ENCODE measurements at regions not wholly inside any gene's neighbourhood (a gene's known extent, or its start where the extent isn't known, plus 50 kb on each side); places are given as distances from the start of the nearest gene placed in this dataset.

DNA sequence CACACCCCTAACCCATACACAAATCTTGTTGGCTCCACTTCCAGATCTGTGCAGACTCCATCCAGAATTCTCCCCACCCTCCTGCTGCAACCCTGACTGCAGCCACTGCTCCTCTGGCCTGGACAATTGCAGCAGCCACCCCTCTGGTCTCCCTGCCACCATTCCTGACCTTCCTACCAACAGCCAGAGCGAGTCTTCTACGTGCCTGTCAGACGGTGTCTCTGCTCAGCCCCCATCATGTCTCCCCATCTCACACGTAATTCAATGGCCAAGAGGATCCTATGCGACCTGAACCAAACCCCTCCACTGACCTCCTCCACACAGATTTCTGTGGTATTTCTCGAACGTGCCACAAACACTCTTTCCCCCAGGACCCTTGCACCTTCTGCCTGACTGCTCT, 103.3 kb downstream of the TPRA1 start:
- whole genome bisulfite sequencing, 2 donors: 77 to 82% methylated on average over 7 of the region's 7 CpGs
- Histone ChIP-seq H3K27me3 (no peaks in the 10 kb centered on the region), H3K27ac (no peak overlapping the region), H3K9me3 (no peaks in the 10 kb centered on the region), H3K4me3 (no peak overlapping the region), H3K4me1 (no peaks in the 10 kb centered on the region), H3K36me3 (no peaks in the 10 kb centered on the region)
- DNase-seq (ENCODE audit: low spot score in 2 of 2): no peak
- TF ChIP-seq POLR2A (IDR thresholded peaks at IDR 0.05) (no peak), EP300 (IDR thresholded peaks at IDR 0.05) (no peak)
- TF ChIP-seq, protein P1, sequence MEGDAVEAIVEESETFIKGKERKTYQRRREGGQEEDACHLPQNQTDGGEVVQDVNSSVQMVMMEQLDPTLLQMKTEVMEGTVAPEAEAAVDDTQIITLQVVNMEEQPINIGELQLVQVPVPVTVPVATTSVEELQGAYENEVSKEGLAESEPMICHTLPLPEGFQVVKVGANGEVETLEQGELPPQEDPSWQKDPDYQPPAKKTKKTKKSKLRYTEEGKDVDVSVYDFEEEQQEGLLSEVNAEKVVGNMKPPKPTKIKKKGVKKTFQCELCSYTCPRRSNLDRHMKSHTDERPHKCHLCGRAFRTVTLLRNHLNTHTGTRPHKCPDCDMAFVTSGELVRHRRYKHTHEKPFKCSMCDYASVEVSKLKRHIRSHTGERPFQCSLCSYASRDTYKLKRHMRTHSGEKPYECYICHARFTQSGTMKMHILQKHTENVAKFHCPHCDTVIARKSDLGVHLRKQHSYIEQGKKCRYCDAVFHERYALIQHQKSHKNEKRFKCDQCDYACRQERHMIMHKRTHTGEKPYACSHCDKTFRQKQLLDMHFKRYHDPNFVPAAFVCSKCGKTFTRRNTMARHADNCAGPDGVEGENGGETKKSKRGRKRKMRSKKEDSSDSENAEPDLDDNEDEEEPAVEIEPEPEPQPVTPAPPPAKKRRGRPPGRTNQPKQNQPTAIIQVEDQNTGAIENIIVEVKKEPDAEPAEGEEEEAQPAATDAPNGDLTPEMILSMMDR (IDR thresholded peaks at IDR 0.05): no peak

DNA sequence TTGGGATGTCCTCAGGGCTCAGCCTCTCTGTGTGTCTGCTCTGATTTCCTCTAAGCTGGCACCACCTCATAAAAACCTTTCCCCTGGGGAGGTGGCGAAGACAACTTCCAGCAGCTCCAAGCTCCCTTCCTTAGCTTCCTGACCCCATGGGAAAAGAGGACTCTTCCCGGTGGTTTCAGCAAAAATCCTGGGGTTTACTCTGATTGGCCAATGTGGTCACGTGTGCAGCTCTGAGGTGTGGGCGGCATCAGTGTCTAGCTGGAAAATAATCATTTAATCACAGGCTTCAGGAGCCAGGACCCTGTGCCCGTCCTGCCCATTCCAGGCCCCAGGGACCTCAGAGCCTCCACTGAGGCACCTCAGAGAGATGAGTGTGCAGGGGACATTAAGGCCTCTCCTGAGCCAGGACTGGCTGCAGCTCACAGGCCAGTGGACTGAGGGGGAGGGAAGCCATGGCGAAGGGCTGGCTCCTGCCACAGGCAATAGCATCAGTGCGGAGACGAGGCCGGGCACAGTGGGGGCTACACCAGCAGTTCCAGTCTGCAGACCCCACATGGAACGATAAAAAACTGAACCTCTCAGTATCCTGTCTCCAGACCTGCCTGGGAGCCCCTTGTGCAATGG, 104.1 kb downstream of the TPRA1 start:
- WGBS, 2 donors: 79 to 80% methylated on average over 9 to 10 of the region's 10 CpGs
- no peaks in the 10 kb centered on the region for H3K4me1 ChIP-seq
- no peaks in the 10 kb centered on the region for H3K27me3 ChIP-seq
- H3K27ac ChIP-seq: no peak overlapping the region
- H3K36me3 ChIP-seq: no peaks in the 10 kb centered on the region
- no peaks in the 10 kb centered on the region for H3K9me3 ChIP-seq
- TF ChIP-seq EP300 (IDR thresholded peaks at IDR 0.05) (no peak), POLR2A (IDR thresholded peaks at IDR 0.05) (no peak)
- TF ChIP-seq, protein P1 (IDR thresholded peaks at IDR 0.05): no peak
- H3K4me3 ChIP-seq: no peak overlapping the region
- DNase-seq (ENCODE audit: low spot score in 2 of 2): no peak

DNA sequence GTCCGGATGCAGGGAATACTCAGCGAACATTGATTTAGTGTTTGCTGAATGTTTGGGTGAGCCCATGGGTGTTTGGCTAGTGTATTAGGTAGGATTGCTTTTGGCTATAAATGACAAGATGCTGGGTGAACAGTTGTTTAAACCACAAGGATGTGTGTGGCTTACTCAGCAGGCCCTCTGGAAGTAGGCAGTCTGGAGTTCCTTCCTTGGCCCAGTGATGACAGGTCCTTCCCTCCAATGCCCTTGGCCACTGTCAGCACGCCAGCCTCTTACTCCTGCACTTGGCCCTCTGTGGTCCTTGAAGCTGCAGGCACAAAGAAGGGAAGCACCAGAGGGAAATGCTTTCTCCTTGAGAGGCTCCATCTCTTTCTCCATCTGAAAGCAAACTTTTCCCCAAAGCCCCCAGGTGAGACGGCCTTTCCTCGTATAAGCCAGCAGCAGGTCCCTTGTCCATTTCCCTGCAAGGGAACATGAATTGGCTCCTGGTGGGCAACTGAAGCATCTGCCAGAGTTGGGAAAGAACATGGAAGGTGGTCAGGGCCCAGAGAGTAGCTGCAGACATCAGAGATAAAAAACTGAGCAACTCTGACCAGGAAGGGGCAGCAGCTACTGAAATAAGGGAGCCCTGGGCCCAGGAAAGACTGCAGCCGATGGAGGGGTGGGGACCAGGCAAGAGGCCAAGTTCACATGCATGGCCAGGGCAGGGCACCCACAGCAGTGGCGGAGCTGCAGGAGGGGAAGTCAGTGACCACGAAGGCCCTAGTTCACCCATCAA, 105.0 kb downstream of the TPRA1 start:
- WGBS, 2 donors: 78 to 80% methylated on average over 7 to 8 of the region's 8 CpGs
- Histone ChIP-seq H3K27ac (no peak overlapping the region), H3K36me3 (no peaks in the 10 kb centered on the region), H3K4me3 (no peak overlapping the region), H3K9me3 (no peaks in the 10 kb centered on the region), H3K27me3 (no peaks in the 10 kb centered on the region), H3K4me1 (no peaks in the 10 kb centered on the region)
- no peak for TF ChIP-seq EP300 (IDR thresholded peaks at IDR 0.05)
- no peak for TF ChIP-seq POLR2A (IDR thresholded peaks at IDR 0.05)
- TF ChIP-seq, protein P1 (IDR thresholded peaks at IDR 0.05): no peak
- no peak for DNase-seq (ENCODE audit: low spot score in 2 of 2)

DNA sequence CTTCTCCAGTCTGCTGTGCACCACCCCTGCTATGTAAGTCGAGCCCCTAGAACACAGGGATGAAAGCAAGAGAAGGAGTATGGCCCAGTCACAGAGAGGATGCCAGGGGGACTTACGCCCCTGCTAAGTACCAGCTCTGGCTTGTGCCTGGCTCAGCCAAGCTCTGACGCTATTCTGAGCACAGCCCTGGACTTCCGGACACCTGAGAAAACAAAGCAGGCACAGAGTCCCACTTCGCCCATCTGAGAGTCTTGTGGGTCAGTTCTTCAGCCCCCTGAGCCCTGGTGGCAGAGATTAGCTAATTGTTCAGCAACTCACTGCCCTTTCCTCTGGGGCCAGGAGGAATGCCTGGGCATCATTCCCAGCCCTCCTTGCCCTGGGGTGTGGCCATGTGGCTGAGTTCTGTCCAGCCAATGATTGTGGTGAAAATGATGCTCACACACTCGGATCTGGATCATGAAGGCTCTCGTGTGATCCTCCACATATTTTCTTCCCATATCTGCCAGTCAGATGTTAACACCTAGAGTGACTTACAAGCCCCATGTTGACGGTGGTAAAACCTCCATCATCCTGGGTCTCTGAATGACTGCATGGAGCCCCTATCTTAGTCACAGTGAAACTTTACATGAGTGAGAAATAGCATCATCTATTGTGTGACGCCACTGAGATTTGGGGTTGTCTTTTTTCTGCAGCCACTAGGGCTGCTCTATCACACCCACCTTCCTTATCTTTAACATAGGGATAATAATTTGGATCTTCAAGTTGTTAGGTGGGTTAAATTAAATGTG, 105.7 kb downstream of the TPRA1 start:
- no peak for DNase-seq (ENCODE audit: low spot score in 2 of 2)
- WGBS, 2 donors: 71 to 74% methylated on average over 8 to 9 of the region's 9 CpGs
- Histone ChIP-seq H3K9me3 (no peaks in the 10 kb centered on the region), H3K27me3 (no peaks in the 10 kb centered on the region), H3K4me3 (no peak overlapping the region), H3K4me1 (no peaks in the 10 kb centered on the region), H3K27ac (no peak overlapping the region), H3K36me3 (no peaks in the 10 kb centered on the region)
- TF ChIP-seq EP300 (IDR thresholded peaks at IDR 0.05) (no peak), POLR2A (IDR thresholded peaks at IDR 0.05) (no peak)
- TF ChIP-seq, protein P1 (IDR thresholded peaks at IDR 0.05): no peak
